ENCODE measurements at regions not wholly inside any gene's neighbourhood (a gene's known extent, or its start where the extent isn't known, plus 50 kb on each side); places are given as distances from the start of the nearest gene placed in this dataset.
"Not testable (repeated sequence)": the region's sequence is repeated elsewhere in the genome, so short reads cannot be mapped to it uniquely, and the experiment has no call there.

GRCh38 chr3:34884007-34884406 lies 755.3 kb upstream of the ARPP21 start:
- Histone ChIP-seq H3K4me3 (ENCODE audit: low read depth, low read length) (no peak overlapping the region), H3K36me3 (ENCODE audit: insufficient read depth, low read length) (no peaks in the 10 kb centered on the region), H3K27ac (ENCODE audit: low read depth, low read length) (no peak overlapping the region), H3K27me3 (ENCODE audit: insufficient read depth, low read length) (no peaks in the 10 kb centered on the region), H3K4me1 (ENCODE audit: control insufficient read depth, insufficient read depth, low read length, unreplicated experiment) (no peaks in the 10 kb centered on the region), H2AFZ (ENCODE audit: low read length, unreplicated experiment) (no peak overlapping the region), H3K79me2 (ENCODE audit: control insufficient read depth, insufficient read depth, low read length, unreplicated experiment) (no peaks in the 10 kb centered on the region)

DNA sequence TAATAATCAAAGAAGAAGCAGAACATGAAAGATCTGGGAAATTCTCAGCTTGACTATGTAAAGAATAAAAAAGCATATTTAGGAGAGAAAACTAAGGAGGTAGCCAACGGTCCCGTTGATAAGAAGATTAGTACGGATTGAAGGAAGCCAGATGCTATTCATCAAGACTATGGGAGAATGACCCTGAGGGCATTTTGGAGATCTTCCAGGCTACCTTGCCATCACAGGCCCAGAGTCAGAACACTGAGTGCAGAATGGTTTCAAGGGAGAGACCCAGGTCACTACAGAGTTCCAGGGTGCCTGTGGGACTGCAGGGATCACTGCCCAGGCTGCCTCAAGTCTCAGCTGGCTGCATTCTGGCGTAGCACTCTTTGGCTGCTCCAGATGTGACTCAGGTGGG lies 752.9 kb upstream of the ARPP21 start:
- no peak overlapping the region for H2AFZ ChIP-seq (ENCODE audit: low read length, unreplicated experiment)
- H3K36me3 ChIP-seq (ENCODE audit: insufficient read depth, low read length) = no peaks in the 10 kb centered on the region
- H3K4me1 ChIP-seq (ENCODE audit: control insufficient read depth, insufficient read depth, low read length, unreplicated experiment) = no peaks in the 10 kb centered on the region
- H3K79me2 ChIP-seq (ENCODE audit: control insufficient read depth, insufficient read depth, low read length, unreplicated experiment) = no peaks in the 10 kb centered on the region
- H3K27me3 ChIP-seq (ENCODE audit: insufficient read depth, low read length) = no peaks in the 10 kb centered on the region
- no peak overlapping the region for H3K27ac ChIP-seq (ENCODE audit: low read depth, low read length)
- no peak overlapping the region for H3K4me3 ChIP-seq (ENCODE audit: low read depth, low read length)

GRCh38 chr3:34889641-34890040 lies 749.7 kb upstream of the ARPP21 start:
- Histone ChIP-seq H3K79me2 (ENCODE audit: control insufficient read depth, insufficient read depth, low read length, unreplicated experiment) (no peaks in the 10 kb centered on the region), H3K36me3 (ENCODE audit: insufficient read depth, low read length) (no peaks in the 10 kb centered on the region), H3K4me1 (ENCODE audit: control insufficient read depth, insufficient read depth, low read length, unreplicated experiment) (no peaks in the 10 kb centered on the region), H2AFZ (ENCODE audit: low read length, unreplicated experiment) (no peak overlapping the region), H3K4me3 (ENCODE audit: low read depth, low read length) (no peak overlapping the region), H3K27ac (ENCODE audit: low read depth, low read length) (no peak overlapping the region), H3K27me3 (ENCODE audit: insufficient read depth, low read length) (no peaks in the 10 kb centered on the region)

DNA sequence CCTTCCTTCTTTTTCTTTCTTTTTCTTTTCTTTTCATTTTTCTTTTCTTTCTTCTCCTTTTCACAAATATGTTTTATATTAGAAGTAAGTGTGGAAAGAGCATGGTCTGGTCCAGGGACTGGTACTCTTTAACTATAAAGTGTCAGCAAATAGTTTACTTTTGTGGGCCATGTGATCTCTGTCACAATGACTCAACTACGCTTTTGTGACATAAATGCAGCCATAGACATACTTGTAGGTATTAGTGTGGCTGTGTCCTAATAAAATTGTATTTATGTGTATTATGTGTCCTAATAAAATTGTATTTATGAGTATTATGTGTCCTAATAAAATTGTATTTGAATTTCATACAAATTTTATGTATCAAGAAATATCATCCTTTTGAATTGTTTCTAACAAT lies 749.1 kb upstream of the ARPP21 start:
- Histone ChIP-seq H3K27ac (ENCODE audit: low read depth, low read length) (no peak overlapping the region), H2AFZ (ENCODE audit: low read length, unreplicated experiment) (no peak overlapping the region), H3K27me3 (ENCODE audit: insufficient read depth, low read length) (no peaks in the 10 kb centered on the region), H3K79me2 (ENCODE audit: control insufficient read depth, insufficient read depth, low read length, unreplicated experiment) (no peaks in the 10 kb centered on the region), H3K36me3 (ENCODE audit: insufficient read depth, low read length) (no peaks in the 10 kb centered on the region), H3K4me1 (ENCODE audit: control insufficient read depth, insufficient read depth, low read length, unreplicated experiment) (no peaks in the 10 kb centered on the region), H3K4me3 (ENCODE audit: low read depth, low read length) (no peak overlapping the region)

DNA sequence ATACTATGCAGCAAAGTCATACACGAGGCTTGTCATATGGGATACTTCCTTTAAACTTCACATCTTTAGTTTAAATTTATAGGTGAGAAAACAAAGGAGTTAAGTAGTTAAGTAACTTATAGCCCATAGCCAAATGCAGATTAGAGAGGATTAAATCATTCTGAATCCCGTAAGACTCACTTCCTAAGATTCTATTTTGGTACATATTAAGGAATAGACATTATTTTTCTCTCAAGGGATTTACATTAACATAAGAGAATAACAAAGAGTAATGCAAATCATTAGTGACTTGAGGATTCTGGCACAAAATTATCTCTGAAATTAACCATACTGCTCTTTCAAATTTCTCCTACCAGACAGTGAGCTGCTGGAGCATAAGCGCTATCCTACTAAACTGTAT lies 747.4 kb upstream of the ARPP21 start:
- no peaks in the 10 kb centered on the region for H3K36me3 ChIP-seq (ENCODE audit: insufficient read depth, low read length)
- H2AFZ ChIP-seq (ENCODE audit: low read length, unreplicated experiment) = no peak overlapping the region
- no peak overlapping the region for H3K27ac ChIP-seq (ENCODE audit: low read depth, low read length)
- H3K79me2 ChIP-seq (ENCODE audit: control insufficient read depth, insufficient read depth, low read length, unreplicated experiment) = no peaks in the 10 kb centered on the region
- H3K27me3 ChIP-seq (ENCODE audit: insufficient read depth, low read length) = no peaks in the 10 kb centered on the region
- H3K4me1 ChIP-seq (ENCODE audit: control insufficient read depth, insufficient read depth, low read length, unreplicated experiment) = no peaks in the 10 kb centered on the region
- no peak overlapping the region for H3K4me3 ChIP-seq (ENCODE audit: low read depth, low read length)

- Histone ChIP-seq H3K4me1 (ENCODE audit: control insufficient read depth, insufficient read depth, low read length, unreplicated experiment) (no peaks in the 10 kb centered on the region), H3K79me2 (ENCODE audit: control insufficient read depth, insufficient read depth, low read length, unreplicated experiment) (no peaks in the 10 kb centered on the region), H3K27me3 (ENCODE audit: insufficient read depth, low read length) (no peaks in the 10 kb centered on the region), H2AFZ (ENCODE audit: low read length, unreplicated experiment) (no peak overlapping the region), H3K36me3 (ENCODE audit: insufficient read depth, low read length) (no peaks in the 10 kb centered on the region), H3K27ac (ENCODE audit: low read depth, low read length) (no peak overlapping the region), H3K4me3 (ENCODE audit: low read depth, low read length) (no peak overlapping the region)
Measured at GRCh38 chr3:34895841-34896240, 743.5 kb upstream of the ARPP21 start.

GRCh38 chr3:34909679-34910078 lies 729.6 kb upstream of the ARPP21 start:
- H3K79me2 ChIP-seq (ENCODE audit: control insufficient read depth, insufficient read depth, low read length, unreplicated experiment); H3K36me3 ChIP-seq (ENCODE audit: insufficient read depth, low read length); H3K27me3 ChIP-seq (ENCODE audit: insufficient read depth, low read length); H3K4me1 ChIP-seq (ENCODE audit: control insufficient read depth, insufficient read depth, low read length, unreplicated experiment); H3K27ac ChIP-seq (ENCODE audit: low read depth, low read length); H3K4me3 ChIP-seq (ENCODE audit: low read depth, low read length); H2AFZ ChIP-seq (ENCODE audit: low read length, unreplicated experiment): not testable (repeated sequence)

DNA sequence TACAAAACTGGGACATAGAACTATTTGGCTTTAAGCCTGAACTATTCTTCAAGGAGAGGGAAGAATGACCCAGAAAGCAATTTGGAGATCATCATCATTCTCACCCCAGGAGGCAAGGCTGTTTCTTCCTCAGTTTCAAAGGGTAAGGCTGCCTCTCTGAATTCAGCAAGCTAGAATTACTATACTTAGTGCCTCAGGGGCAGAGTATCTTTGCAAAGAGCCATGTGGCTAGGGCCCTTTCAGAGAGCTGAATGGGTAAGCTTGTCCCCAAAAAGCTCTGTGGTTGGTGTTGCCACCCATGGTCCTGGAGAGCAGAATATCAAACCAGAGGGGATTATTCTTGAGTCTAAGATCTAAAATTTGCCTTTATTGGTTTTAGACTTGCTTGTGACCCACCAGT lies 720.3 kb upstream of the ARPP21 start:
- H2AFZ ChIP-seq (ENCODE audit: low read length, unreplicated experiment) = no peak overlapping the region
- no peaks in the 10 kb centered on the region for H3K27me3 ChIP-seq (ENCODE audit: insufficient read depth, low read length)
- no peaks in the 10 kb centered on the region for H3K4me1 ChIP-seq (ENCODE audit: control insufficient read depth, insufficient read depth, low read length, unreplicated experiment)
- no peak overlapping the region for H3K4me3 ChIP-seq (ENCODE audit: low read depth, low read length)
- H3K79me2 ChIP-seq (ENCODE audit: control insufficient read depth, insufficient read depth, low read length, unreplicated experiment) = no peaks in the 10 kb centered on the region
- H3K36me3 ChIP-seq (ENCODE audit: insufficient read depth, low read length) = no peaks in the 10 kb centered on the region
- H3K27ac ChIP-seq (ENCODE audit: low read depth, low read length) = no peak overlapping the region

DNA sequence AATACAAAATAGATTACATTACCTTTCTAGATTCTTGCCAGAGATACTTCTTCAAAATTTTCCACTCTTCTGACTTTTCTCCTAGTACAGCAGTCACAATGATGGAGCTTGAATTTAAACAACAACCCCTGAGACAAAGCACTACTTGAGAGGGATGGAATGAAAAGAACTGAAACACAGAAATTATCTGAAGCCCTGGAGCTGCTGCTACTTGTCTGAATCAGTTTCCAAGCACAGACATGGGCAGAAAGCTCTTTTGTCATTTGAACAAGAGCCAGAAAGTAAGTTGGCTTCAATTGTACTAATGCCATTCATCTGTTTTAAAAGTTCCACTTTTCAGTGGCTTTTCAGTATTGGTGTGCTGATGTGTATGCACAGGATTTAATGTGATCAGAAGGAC lies 718.5 kb upstream of the ARPP21 start:
- H3K36me3 ChIP-seq (ENCODE audit: insufficient read depth, low read length) = no peaks in the 10 kb centered on the region
- H3K27me3 ChIP-seq (ENCODE audit: insufficient read depth, low read length) = no peaks in the 10 kb centered on the region
- H2AFZ ChIP-seq (ENCODE audit: low read length, unreplicated experiment) = no peak overlapping the region
- H3K79me2 ChIP-seq (ENCODE audit: control insufficient read depth, insufficient read depth, low read length, unreplicated experiment) = no peaks in the 10 kb centered on the region
- H3K4me3 ChIP-seq (ENCODE audit: low read depth, low read length) = no peak overlapping the region
- H3K27ac ChIP-seq (ENCODE audit: low read depth, low read length) = no peak overlapping the region
- H3K4me1 ChIP-seq (ENCODE audit: control insufficient read depth, insufficient read depth, low read length, unreplicated experiment) = no peaks in the 10 kb centered on the region

DNA sequence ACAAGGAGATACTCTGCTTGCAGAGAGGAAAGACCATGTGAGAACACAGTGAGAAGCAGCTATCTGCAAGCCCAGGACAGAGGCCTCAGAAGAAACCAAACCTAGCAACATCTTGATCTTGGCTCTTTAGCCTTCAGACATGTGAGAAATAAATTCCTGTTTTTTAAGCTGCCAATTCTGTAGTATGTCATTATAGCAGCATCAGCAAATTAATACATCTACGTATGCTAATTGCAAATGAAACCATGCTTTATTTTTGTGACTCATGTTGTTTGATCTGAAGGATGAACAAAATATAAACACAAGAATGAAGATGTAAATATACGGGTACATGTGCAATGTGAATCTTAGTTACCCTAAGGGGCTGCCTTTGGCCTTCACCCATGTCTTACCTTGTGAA lies 714.4 kb upstream of the ARPP21 start:
- Histone ChIP-seq H3K4me3 (ENCODE audit: low read depth, low read length) (no peak overlapping the region), H3K27me3 (ENCODE audit: insufficient read depth, low read length) (no peaks in the 10 kb centered on the region), H3K36me3 (ENCODE audit: insufficient read depth, low read length) (no peaks in the 10 kb centered on the region), H3K4me1 (ENCODE audit: control insufficient read depth, insufficient read depth, low read length, unreplicated experiment) (no peaks in the 10 kb centered on the region), H3K79me2 (ENCODE audit: control insufficient read depth, insufficient read depth, low read length, unreplicated experiment) (no peaks in the 10 kb centered on the region), H2AFZ (ENCODE audit: low read length, unreplicated experiment) (no peak overlapping the region), H3K27ac (ENCODE audit: low read depth, low read length) (no peak overlapping the region)

DNA sequence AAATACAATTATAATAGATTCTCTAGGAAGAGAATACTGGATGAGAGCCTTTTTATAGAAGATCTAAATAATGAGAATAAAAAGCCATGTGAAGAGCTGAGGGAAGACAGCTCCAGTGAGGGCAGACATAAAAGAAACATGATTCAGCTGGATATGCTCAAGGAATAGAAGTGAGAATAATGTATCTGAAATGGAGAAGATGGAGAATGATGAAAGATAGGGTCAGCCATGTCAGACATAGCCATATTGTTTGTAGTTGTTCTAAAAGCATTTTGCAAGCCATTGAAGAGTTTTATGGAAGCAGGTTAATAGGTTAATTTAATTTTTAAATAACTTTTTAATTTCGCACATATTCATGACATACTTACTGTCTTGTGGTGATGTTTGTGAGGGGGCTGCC lies 713.5 kb upstream of the ARPP21 start:
- Histone ChIP-seq H3K4me1 (ENCODE audit: control insufficient read depth, insufficient read depth, low read length, unreplicated experiment) (no peaks in the 10 kb centered on the region), H3K27ac (ENCODE audit: low read depth, low read length) (no peak overlapping the region), H3K36me3 (ENCODE audit: insufficient read depth, low read length) (no peaks in the 10 kb centered on the region), H3K4me3 (ENCODE audit: low read depth, low read length) (no peak overlapping the region), H3K79me2 (ENCODE audit: control insufficient read depth, insufficient read depth, low read length, unreplicated experiment) (no peaks in the 10 kb centered on the region), H2AFZ (ENCODE audit: low read length, unreplicated experiment) (no peak overlapping the region), H3K27me3 (ENCODE audit: insufficient read depth, low read length) (no peaks in the 10 kb centered on the region)

DNA sequence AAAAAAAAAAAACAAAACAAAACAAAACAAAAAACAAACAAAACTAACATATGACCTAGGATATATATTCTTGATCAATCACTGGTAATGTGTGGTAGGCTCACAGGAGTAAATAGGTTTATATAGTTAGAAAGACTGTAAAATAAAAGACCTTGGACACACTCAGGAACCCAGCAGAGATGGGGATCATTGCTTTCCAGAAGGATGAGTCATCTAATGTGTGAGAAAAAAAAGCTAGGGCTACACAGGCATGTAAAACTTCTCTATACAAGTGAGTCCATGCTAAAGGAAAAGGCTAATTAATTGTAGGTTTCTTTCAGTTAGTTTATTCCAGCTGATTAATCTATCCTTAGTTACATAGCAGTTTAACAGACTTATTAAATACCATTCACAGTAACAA lies 710.3 kb upstream of the ARPP21 start:
- no peaks in the 10 kb centered on the region for H3K27me3 ChIP-seq (ENCODE audit: insufficient read depth, low read length)
- H3K4me1 ChIP-seq (ENCODE audit: control insufficient read depth, insufficient read depth, low read length, unreplicated experiment) = no peaks in the 10 kb centered on the region
- no peak overlapping the region for H2AFZ ChIP-seq (ENCODE audit: low read length, unreplicated experiment)
- no peak overlapping the region for H3K27ac ChIP-seq (ENCODE audit: low read depth, low read length)
- no peaks in the 10 kb centered on the region for H3K36me3 ChIP-seq (ENCODE audit: insufficient read depth, low read length)
- H3K79me2 ChIP-seq (ENCODE audit: control insufficient read depth, insufficient read depth, low read length, unreplicated experiment) = no peaks in the 10 kb centered on the region
- H3K4me3 ChIP-seq (ENCODE audit: low read depth, low read length) = no peak overlapping the region
